ENCODE measurements at regions not wholly inside any gene's neighbourhood (a gene's known extent, or its start where the extent isn't known, plus 50 kb on each side); places are given as distances from the start of the nearest gene placed in this dataset.

- TF ChIP-seq, protein P1, sequence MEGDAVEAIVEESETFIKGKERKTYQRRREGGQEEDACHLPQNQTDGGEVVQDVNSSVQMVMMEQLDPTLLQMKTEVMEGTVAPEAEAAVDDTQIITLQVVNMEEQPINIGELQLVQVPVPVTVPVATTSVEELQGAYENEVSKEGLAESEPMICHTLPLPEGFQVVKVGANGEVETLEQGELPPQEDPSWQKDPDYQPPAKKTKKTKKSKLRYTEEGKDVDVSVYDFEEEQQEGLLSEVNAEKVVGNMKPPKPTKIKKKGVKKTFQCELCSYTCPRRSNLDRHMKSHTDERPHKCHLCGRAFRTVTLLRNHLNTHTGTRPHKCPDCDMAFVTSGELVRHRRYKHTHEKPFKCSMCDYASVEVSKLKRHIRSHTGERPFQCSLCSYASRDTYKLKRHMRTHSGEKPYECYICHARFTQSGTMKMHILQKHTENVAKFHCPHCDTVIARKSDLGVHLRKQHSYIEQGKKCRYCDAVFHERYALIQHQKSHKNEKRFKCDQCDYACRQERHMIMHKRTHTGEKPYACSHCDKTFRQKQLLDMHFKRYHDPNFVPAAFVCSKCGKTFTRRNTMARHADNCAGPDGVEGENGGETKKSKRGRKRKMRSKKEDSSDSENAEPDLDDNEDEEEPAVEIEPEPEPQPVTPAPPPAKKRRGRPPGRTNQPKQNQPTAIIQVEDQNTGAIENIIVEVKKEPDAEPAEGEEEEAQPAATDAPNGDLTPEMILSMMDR (IDR thresholded peaks at IDR 0.05; ENCODE audit: low read depth, low read length, poor library complexity, severe bottlenecking): no peak
- TF ChIP-seq EZH2phosphoT487 (IDR thresholded peaks at IDR 0.05; ENCODE audit: borderline replicate concordance, low read length): no peak
Measured at GRCh38 chr12:20234474-20234873, 133.9 kb upstream of the PDE3A start.
